Fibroblast of villous mesenchyme (primary cell): ENCODE measurements at regions not wholly inside any gene's neighbourhood (a gene's known extent, or its start where the extent isn't known, plus 50 kb on each side); places are given as distances from the start of the nearest gene placed in this dataset.

Experiments used
- DNase-seq: peaks from one replicate; pipeline ENCODE4 v3.0.0-alpha.2; 2010; ENCODE audit warnings: low read depth
- H3K4me3 ChIP-seq: 2 replicates; pipeline ENCODE4 v1.5.1; 2011; ENCODE audit warnings: low read depth, mild to moderate bottlenecking, low read length
- CTCF ChIP-seq: IDR thresholded peaks from 2 replicates; pipeline ENCODE4 v1.5.1; 2012; ENCODE audit warnings: low read depth, mild to moderate bottlenecking, low read length; ENCODE audit not compliant: insufficient read depth

- H3K4me3 ChIP-seq = no peak overlapping the region
- no peak for TF ChIP-seq CTCF
- no peak for DNase-seq
Measured at GRCh38 chr3:18061737-18062656, 319.6 kb upstream of the TBC1D5 start.

GRCh38 chr3:18058666-18059065 is 316.2 kb upstream of the TBC1D5 start:
- TF ChIP-seq CTCF = no peak
- DNase-seq = no peak
- H3K4me3 ChIP-seq = no peak overlapping the region

GRCh38 chr3:18057471-18058091 is 315.1 kb upstream of the TBC1D5 start:
- no peak overlapping the region for H3K4me3 ChIP-seq
- TF ChIP-seq CTCF = no peak
- DNase-seq = no peak

- no peak for TF ChIP-seq CTCF
- H3K4me3 ChIP-seq = no peak overlapping the region
- DNase-seq = no peak
Measured at GRCh38 chr3:18054625-18055024, 312.2 kb upstream of the TBC1D5 start.

GRCh38 chr3:18051306-18051705 is 308.9 kb upstream of the TBC1D5 start:
- no peak overlapping the region for H3K4me3 ChIP-seq
- no peak for TF ChIP-seq CTCF
- DNase-seq = no peak

- no peak for DNase-seq
- TF ChIP-seq CTCF = no peak
- H3K4me3 ChIP-seq = no peak overlapping the region
Measured at GRCh38 chr3:18049096-18049495, 306.7 kb upstream of the TBC1D5 start.

GRCh38 chr3:18047052-18047451 is 304.6 kb upstream of the TBC1D5 start:
- no peak for DNase-seq
- no peak for TF ChIP-seq CTCF
- no peak overlapping the region for H3K4me3 ChIP-seq
